ENCODE measurements at regions not wholly inside any gene's neighbourhood (a gene's known extent, or its start where the extent isn't known, plus 50 kb on each side); places are given as distances from the start of the nearest gene placed in this dataset.

- H3K27me3 Mint-ChIP-seq (ENCODE audit: unreplicated experiment): no peaks in the 10 kb centered on the region
These were observed 687.9 kb downstream of the SQOR start for GRCh38 chr15:46322753-46323152.

GRCh38 chr15:46326173-46326572, 691.3 kb downstream of the SQOR start:
- no peak for DNase-seq
- no peaks in the 10 kb centered on the region for H3K36me3 Mint-ChIP-seq (ENCODE audit: insufficient read depth, unreplicated experiment)
- no peak overlapping the region for H3K27ac Mint-ChIP-seq (ENCODE audit: unreplicated experiment)
- no peak overlapping the region for H3K4me3 Mint-ChIP-seq (ENCODE audit: low read depth, unreplicated experiment)
- H3K4me1 Mint-ChIP-seq (ENCODE audit: low read depth, unreplicated experiment): no peaks in the 10 kb centered on the region
- H3K9me3 Mint-ChIP-seq (ENCODE audit: low read depth, unreplicated experiment): peaks cover 4% of the 10 kb centered on the region
- no TSS peak for BruUV-seq (replicated peaks)
- no peaks in the 10 kb centered on the region for H3K27me3 Mint-ChIP-seq (ENCODE audit: unreplicated experiment)
- CTCF ChIA-PET: no interaction called here
- TF ChIP-seq CTCF (IDR thresholded peaks at IDR 0.05; ENCODE audit: unreplicated experiment): no peak
- intact Hi-C loops (cut with micrococcal nuclease; ENCODE audit: unreplicated experiment): no loop called here

More at GRCh38 chr15:46322753-46323152, 687.9 kb downstream of the SQOR start:
- no peak for DNase-seq
- H3K4me3 Mint-ChIP-seq (ENCODE audit: low read depth, unreplicated experiment): no peak overlapping the region
- H3K9me3 Mint-ChIP-seq (ENCODE audit: low read depth, unreplicated experiment): no peaks in the 10 kb centered on the region
- intact Hi-C loops (cut with micrococcal nuclease; ENCODE audit: unreplicated experiment): no loop called here
- no peak for TF ChIP-seq CTCF (IDR thresholded peaks at IDR 0.05; ENCODE audit: unreplicated experiment)
- no peaks in the 10 kb centered on the region for H3K36me3 Mint-ChIP-seq (ENCODE audit: insufficient read depth, unreplicated experiment)
- CTCF ChIA-PET: interaction anchor here (0.8 kb wide), 1 partner anchor 13 kb away, joined by 4 read pairs; no protein-coding TSS in a partner anchor
- H3K27ac Mint-ChIP-seq (ENCODE audit: unreplicated experiment): no peak overlapping the region
- H3K4me1 Mint-ChIP-seq (ENCODE audit: low read depth, unreplicated experiment): no peaks in the 10 kb centered on the region
- BruUV-seq (replicated peaks): no TSS peak

GRCh38 chr15:46328821-46329220, 694.0 kb downstream of the SQOR start:
- intact Hi-C loops (cut with micrococcal nuclease; ENCODE audit: unreplicated experiment): no loop called here
- Mint-ChIP-seq H3K36me3 (ENCODE audit: insufficient read depth, unreplicated experiment) (no peaks in the 10 kb centered on the region), H3K27ac (ENCODE audit: unreplicated experiment) (no peak overlapping the region), H3K4me3 (ENCODE audit: low read depth, unreplicated experiment) (no peak overlapping the region), H3K27me3 (ENCODE audit: unreplicated experiment) (no peaks in the 10 kb centered on the region), H3K9me3 (ENCODE audit: low read depth, unreplicated experiment) (peaks cover 4% of the 10 kb centered on the region), H3K4me1 (ENCODE audit: low read depth, unreplicated experiment) (no peaks in the 10 kb centered on the region)
- no peak for TF ChIP-seq CTCF (IDR thresholded peaks at IDR 0.05; ENCODE audit: unreplicated experiment)
- CTCF ChIA-PET: no interaction called here
- no TSS peak for BruUV-seq (replicated peaks)
- DNase-seq: no peak

- TF ChIP-seq CTCF (IDR thresholded peaks at IDR 0.05; ENCODE audit: unreplicated experiment): no peak
- Mint-ChIP-seq H3K9me3 (ENCODE audit: low read depth, unreplicated experiment) (peaks cover 6% of the 10 kb centered on the region), H3K36me3 (ENCODE audit: insufficient read depth, unreplicated experiment) (no peaks in the 10 kb centered on the region), H3K27me3 (ENCODE audit: unreplicated experiment) (no peaks in the 10 kb centered on the region), H3K4me3 (ENCODE audit: low read depth, unreplicated experiment) (no peak overlapping the region), H3K27ac (ENCODE audit: unreplicated experiment) (no peak overlapping the region), H3K4me1 (ENCODE audit: low read depth, unreplicated experiment) (no peaks in the 10 kb centered on the region)
- no peak for DNase-seq
- intact Hi-C loops (cut with micrococcal nuclease; ENCODE audit: unreplicated experiment): no loop called here
- CTCF ChIA-PET: no interaction called here
- no TSS peak for BruUV-seq (replicated peaks)
These were observed 695.0 kb downstream of the SQOR start for GRCh38 chr15:46329876-46330275.
